HL-60 (cell line): ENCODE measurements at regions not wholly inside any gene's neighbourhood (a gene's known extent, or its start where the extent isn't known, plus 50 kb on each side); places are given as distances from the start of the nearest gene placed in this dataset.

ENCODE experiments used
- DNase-seq, 2 experiments: peaks; one replicate each; pipeline ENCODE4 v3.0.0-alpha.2; 2010 to 2020; ENCODE audit warnings: low read depth in 1 of 2, low spot score in 1 of 2
- H3K27ac ChIP-seq: fragments of 250-450 bp; sonication (Bioruptor Pico); replicated peaks from 2 replicates; pipeline ENCODE4 v1.5.1; 2020; ENCODE audit warnings: mild to moderate bottlenecking, moderate library complexity
- H3K27me3 ChIP-seq: fragments of 250-450 bp; sonication (Bioruptor Pico); 2 replicates; pipeline ENCODE4 v1.5.1; 2021; ENCODE audit warnings: mild to moderate bottlenecking, moderate library complexity; ENCODE audit not compliant: insufficient read depth, poor library complexity, severe bottlenecking
- H3K4me3 ChIP-seq: replicated peaks from 2 replicates; pipeline ENCODE4 v1.5.1; 2011; ENCODE audit warnings: mild to moderate bottlenecking, control low read depth, low read length; ENCODE audit not compliant: insufficient read depth
- CTCF ChIP-seq: IDR thresholded peaks from one replicate; pipeline ENCODE4 v1.5.1; 2011; ENCODE audit warnings: low read length, control low read depth, inconsistent platforms; ENCODE audit not compliant: insufficient read depth
- GABPA ChIP-seq: IDR thresholded peaks from 2 replicates; pipeline ENCODE4 v1.6.1; 2012; ENCODE audit warnings: low read depth
- POLR2AphosphoS5 ChIP-seq: IDR thresholded peaks from 2 replicates; pipeline ENCODE4 v1.6.1; 2012; ENCODE audit warnings: low read depth
- REST ChIP-seq: IDR thresholded peaks from 2 replicates; pipeline ENCODE4 v1.6.1; 2012; ENCODE audit warnings: low read depth; ENCODE audit not compliant: insufficient replicate concordance
- SPI1 ChIP-seq: IDR thresholded peaks from 2 replicates; pipeline ENCODE4 v1.6.1; 2012; ENCODE audit warnings: low read depth, mild to moderate bottlenecking, borderline replicate concordance

GRCh38 chr16:54605536-54606066 is 319.0 kb upstream of the IRX3 start:
- H3K27me3 ChIP-seq = no peaks in the 10 kb centered on the region
- no peak for DNase-seq
- TF ChIP-seq REST (no peak), POLR2AphosphoS5 (no peak), GABPA (no peak), SPI1 (no peak), CTCF (no peak)
- H3K27ac ChIP-seq = no peak overlapping the region
- no peak overlapping the region for H3K4me3 ChIP-seq

- TF ChIP-seq POLR2AphosphoS5 (no peak), REST (no peak), GABPA (no peak), CTCF (no peak), SPI1 (no peak)
- H3K4me3 ChIP-seq = no peak overlapping the region
- DNase-seq = no peak
- H3K27ac ChIP-seq = no peak overlapping the region
- no peaks in the 10 kb centered on the region for H3K27me3 ChIP-seq
Observed at GRCh38 chr16:54602666-54603065, 316.1 kb upstream of the IRX3 start.

- Histone ChIP-seq H3K27me3 (peaks cover 3% of the 10 kb centered on the region), H3K27ac (no peak overlapping the region), H3K4me3 (no peak overlapping the region)
- DNase-seq = no peak
- TF ChIP-seq CTCF (no peak), REST (no peak), GABPA (no peak), POLR2AphosphoS5 (no peak), SPI1 (no peak)
Observed at GRCh38 chr16:54597222-54597621, 310.6 kb upstream of the IRX3 start.
